Retina (tissue), 1 donor: ENCODE measurements at regions not wholly inside any gene's neighbourhood (a gene's known extent, or its start where the extent isn't known, plus 50 kb on each side); places are given as distances from the start of the nearest gene placed in this dataset.

Experiments used
- DNase-seq: peaks from one replicate; pipeline ENCODE4 v3.0.0-alpha.2; 2016

- no peak for DNase-seq
These were observed 162.3 kb downstream of the FGF18 start for GRCh38 chr5:171581781-171582180.

- DNase-seq = no peak
These were observed 163.4 kb downstream of the FGF18 start for GRCh38 chr5:171582849-171583248.

- no peak for DNase-seq
These were observed 166.5 kb downstream of the FGF18 start for GRCh38 chr5:171585981-171586380.

- no peak for DNase-seq
These were observed 167.0 kb downstream of the FGF18 start for GRCh38 chr5:171586436-171586835.

- DNase-seq = no peak
These were observed 168.6 kb downstream of the FGF18 start for GRCh38 chr5:171588046-171588445.

- no peak for DNase-seq
These were observed 169.3 kb downstream of the FGF18 start for GRCh38 chr5:171588790-171589189.

GRCh38 chr5:171589461-171589860 lies 170.0 kb downstream of the FGF18 start:
- DNase-seq = no peak

- DNase-seq = no peak
These were observed 172.6 kb downstream of the FGF18 start for GRCh38 chr5:171592076-171592475.

- no peak for DNase-seq
These were observed 173.3 kb downstream of the FGF18 start for GRCh38 chr5:171592736-171593135.

- no peak for DNase-seq
These were observed 174.0 kb downstream of the FGF18 start for GRCh38 chr5:171593401-171593800.

GRCh38 chr5:171593976-171594375 lies 174.5 kb downstream of the FGF18 start:
- DNase-seq = no peak

GRCh38 chr5:171595401-171595800 lies 176.0 kb downstream of the FGF18 start:
- no peak for DNase-seq

- DNase-seq = no peak
These were observed 176.4 kb downstream of the FGF18 start for GRCh38 chr5:171595801-171596231.

GRCh38 chr5:171596391-171596878 lies 177.0 kb downstream of the FGF18 start:
- no peak for DNase-seq

- DNase-seq = no peak
These were observed 178.6 kb downstream of the FGF18 start for GRCh38 chr5:171597946-171598640.

GRCh38 chr5:171598641-171599152 lies 179.2 kb downstream of the FGF18 start:
- DNase-seq = no peak

- no peak for DNase-seq
These were observed 180.0 kb downstream of the FGF18 start for GRCh38 chr5:171599411-171599810.

GRCh38 chr5:171599957-171600612 lies 180.6 kb downstream of the FGF18 start:
- no peak for DNase-seq

- DNase-seq = no peak
These were observed 181.4 kb downstream of the FGF18 start for GRCh38 chr5:171600741-171601265.

GRCh38 chr5:171601266-171601881 lies 181.9 kb downstream of the FGF18 start:
- DNase-seq = no peak

GRCh38 chr5:171603591-171603990 lies 182.0 kb upstream of the SMIM23 start:
- no peak for DNase-seq

GRCh38 chr5:171604195-171604594 lies 181.4 kb upstream of the SMIM23 start:
- no peak for DNase-seq

- no peak for DNase-seq
These were observed 179.1 kb upstream of the SMIM23 start for GRCh38 chr5:171606414-171607024.
